Breast epithelium (tissue), 3 donors: ENCODE measurements at regions not wholly inside any gene's neighbourhood (a gene's known extent, or its start where the extent isn't known, plus 50 kb on each side); places are given as distances from the start of the nearest gene placed in this dataset.

Experiments
- POLR2A ChIP-seq: fragments of 450-650 bp; IDR thresholded peaks from one replicate; pipeline ENCODE4 v1.6.1; 2016; ENCODE audit warnings: antibody characterized with exemption, mild to moderate bottlenecking, moderate library complexity
- POLR2AphosphoS5 ChIP-seq, 3 donors: sonication (generic); formaldehyde crosslinking; IDR thresholded peaks; one replicate each; pipeline ENCODE4 v1.6.1; 2017; ENCODE audit warnings: antibody characterized with exemption in 3 of 3
- TF ChIP-seq, protein P1 (sequence below), 3 donors: fragments of 450-650 bp; IDR thresholded peaks; one replicate each; pipeline ENCODE4 v1.5.1; 2016 to 2017; ENCODE audit warnings: antibody characterized with exemption in 3 of 3, mild to moderate bottlenecking in 3 of 3, moderate library complexity in 3 of 3

- TF ChIP-seq, protein P1, sequence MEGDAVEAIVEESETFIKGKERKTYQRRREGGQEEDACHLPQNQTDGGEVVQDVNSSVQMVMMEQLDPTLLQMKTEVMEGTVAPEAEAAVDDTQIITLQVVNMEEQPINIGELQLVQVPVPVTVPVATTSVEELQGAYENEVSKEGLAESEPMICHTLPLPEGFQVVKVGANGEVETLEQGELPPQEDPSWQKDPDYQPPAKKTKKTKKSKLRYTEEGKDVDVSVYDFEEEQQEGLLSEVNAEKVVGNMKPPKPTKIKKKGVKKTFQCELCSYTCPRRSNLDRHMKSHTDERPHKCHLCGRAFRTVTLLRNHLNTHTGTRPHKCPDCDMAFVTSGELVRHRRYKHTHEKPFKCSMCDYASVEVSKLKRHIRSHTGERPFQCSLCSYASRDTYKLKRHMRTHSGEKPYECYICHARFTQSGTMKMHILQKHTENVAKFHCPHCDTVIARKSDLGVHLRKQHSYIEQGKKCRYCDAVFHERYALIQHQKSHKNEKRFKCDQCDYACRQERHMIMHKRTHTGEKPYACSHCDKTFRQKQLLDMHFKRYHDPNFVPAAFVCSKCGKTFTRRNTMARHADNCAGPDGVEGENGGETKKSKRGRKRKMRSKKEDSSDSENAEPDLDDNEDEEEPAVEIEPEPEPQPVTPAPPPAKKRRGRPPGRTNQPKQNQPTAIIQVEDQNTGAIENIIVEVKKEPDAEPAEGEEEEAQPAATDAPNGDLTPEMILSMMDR (IDR thresholded peaks at IDR 0.05), result no peak
- TF ChIP-seq POLR2A, result no peak
- TF ChIP-seq POLR2AphosphoS5 (IDR thresholded peaks at IDR 0.05), result no peak
Observed at GRCh38 chr3:157581371-157581770, 78.2 kb upstream of the VEPH1 start.
